ENCODE measurements at regions not wholly inside any gene's neighbourhood (a gene's known extent, or its start where the extent isn't known, plus 50 kb on each side); places are given as distances from the start of the nearest gene placed in this dataset.

DNA sequence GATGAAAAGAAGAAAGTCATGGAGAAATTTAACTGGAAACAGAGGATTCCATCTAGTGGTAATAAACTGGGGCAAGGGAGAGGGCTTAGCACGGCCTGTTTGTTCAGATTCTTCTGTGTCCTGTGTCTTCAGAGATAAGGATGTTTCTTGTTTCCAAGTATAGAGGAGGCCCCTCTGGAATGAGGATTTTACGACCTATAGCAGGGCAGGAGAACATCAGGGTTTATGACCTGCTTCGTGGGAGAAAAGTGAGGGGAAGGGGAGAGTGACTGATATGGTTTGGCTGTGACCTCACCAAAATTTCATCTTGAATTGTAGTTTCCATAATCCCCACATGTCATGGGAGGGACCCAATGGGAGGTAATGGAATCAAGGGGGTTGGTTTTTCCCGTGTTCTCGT lies 93.0 kb upstream of the LDB2 start:
- no peak for DNase-seq

DNA sequence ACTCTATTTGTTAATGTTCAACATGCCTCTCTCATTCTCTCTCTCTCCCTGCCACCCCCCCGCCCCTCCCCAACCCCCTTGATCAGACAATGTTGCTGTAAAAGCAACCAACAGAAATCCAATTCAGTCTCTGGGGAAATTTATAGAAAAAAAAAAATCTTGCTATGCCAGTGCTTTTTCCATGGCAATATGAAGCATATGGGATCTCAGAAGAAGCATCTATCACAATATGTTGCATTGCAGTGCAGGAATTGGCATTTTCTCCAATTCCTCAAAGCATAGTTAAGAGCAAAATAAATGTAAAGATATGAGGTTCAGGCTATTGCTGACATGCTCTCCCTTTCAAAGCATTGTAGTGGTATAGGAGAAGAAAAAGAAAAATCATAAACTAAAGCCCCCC lies 90.9 kb upstream of the LDB2 start:
- DNase-seq, result no peak

DNA sequence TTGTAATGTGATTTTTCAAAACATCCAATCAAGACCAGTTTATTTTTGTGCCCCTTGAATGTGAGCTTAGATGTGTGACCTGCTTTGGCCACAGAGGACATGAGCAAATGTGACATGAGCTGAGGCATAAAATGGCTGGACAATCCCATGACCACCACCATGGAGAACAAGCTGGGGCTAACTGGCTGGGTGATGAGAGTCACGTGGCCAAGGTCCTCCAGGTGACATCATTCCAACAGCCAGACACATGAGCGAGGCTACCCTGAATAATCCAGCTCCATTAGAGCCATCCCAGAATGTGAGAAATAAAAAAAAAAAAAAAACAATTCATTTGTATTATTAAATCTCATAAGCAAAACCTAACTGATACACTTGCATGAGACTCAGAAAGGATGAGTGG lies 90.4 kb upstream of the LDB2 start:
- DNase-seq, result no peak

DNA sequence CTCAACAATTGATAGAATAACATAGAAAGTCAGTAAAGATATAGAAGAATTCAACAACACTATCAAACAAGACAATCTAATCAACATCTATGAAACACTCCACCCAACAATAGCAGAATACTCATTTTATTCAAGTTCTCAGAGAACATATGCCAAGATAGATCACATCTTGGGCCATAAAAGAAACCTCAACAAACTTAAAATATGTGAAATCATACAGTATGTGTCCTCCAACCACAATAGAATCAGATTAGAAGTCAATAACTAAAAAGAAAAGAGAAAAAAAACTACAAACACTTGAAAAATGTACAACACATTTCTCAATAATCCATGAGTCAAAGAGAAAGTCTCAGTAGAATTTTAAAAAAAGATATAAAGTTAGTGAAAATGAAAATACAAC lies 78.6 kb upstream of the LDB2 start:
- no peak for DNase-seq

DNA sequence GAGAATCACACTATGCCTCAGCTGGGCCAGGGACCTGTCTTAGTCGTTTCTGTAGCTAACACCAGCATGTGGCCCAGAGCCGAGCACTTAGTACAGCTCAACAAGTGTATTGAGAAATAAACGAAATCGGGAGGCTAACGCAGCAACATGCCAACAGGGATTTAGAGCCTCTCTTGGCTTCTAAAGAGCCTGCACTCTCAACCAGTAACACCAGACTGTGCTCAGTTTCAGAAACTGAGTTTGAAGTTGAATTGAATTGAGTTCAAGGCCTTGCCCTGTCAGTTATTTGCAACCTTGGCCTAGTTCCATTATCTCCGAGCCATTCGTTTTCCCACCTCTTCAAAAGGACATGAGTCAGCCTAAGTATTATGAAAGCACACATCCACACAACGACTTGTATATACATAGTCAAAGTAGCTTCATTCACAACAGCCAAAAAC lies 71.3 kb upstream of the LDB2 start:
- DNase-seq, result no peak

DNA sequence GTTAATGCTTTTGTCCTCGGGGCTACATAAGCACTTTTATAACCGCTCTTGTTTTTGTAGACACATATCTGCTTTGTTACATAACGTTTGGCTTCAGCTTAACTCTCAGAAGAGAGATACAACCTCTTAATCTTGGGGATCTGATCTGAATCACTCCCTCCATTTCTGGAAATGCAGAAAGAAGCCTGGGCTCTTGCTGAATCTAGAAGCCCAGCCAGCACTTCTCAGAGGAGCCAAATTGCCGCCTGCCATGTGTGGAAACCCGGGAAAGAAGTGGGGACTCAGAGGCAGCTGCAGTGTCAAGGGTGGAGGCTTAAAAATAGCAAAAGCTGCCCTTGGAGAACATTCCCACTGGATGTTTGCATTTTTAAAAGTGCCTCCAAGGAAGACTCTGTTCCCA lies 69.3 kb upstream of the LDB2 start:
- DNase-seq, result no peak

DNA sequence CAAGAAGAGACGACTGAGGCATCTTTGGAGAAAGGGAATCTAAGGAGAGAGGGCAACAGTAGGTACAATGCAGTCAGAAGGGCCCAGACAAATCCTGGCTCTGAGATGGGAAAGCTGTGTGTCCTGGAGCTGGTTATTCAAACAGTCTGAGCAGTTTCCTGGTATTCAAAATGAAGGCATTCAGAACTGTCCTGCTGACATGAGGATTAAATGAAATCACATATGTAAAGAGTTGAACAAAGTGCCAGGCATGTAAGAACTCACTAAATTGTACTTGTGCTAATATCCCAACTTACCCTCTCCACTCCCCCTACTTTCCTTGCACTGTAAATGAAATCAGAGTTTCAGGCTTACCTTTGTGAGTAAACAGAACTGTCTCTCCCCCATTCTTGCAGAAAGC lies 60.9 kb upstream of the LDB2 start:
- DNase-seq, result no peak

DNA sequence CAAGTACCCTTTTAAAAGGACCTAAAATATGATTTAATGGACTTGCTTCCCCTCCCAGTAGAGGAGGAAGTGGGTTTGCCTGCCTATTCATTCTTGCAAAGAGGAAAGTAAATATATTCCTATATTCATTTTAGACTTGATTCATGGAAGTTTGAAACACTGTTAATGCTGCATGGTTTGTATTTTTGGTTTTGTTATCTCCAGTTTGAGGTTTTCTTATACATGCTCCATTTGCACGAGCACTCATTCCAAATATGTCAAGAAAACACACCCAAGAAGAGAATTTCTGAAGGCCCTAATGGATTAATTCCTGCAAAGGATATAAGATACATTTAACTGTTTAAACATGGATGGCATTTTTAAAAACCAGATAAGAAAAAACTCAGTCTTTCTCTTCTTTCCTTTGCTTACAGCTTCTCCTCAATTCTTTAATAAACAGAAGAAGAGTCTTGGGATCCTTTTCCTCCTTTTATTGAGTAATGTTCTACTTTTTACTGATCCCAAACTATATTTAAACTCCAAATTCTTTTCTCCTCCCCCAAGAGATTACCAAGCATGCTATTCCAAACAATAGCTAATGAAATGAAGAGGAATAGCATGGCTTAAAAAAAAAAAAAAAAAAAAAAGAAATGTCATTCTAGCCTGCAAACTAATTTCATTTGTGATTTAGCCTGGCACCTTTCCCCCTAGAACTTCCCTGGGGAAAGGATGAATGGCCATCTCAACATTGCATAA lies 54.6 kb upstream of the LDB2 start:
- no peak for DNase-seq

DNA sequence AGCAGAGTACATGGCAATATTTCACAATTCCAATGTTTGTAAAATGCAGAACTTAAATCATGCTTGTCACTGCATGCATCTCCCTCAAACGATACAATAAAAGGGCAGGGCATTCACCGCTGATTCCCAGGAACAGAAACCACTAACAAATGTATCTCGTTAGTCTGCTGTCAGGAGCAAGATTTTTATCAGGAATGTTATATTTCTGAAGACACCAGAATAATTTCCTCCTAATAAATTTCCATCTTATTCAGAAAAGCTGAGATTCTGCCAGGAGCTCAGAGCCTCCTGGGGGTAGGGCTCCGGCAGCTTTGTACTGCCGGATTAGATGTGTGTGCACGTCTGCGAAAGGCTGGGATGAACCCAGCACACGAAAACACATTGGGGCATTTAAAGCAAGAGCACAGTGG lies 54.0 kb upstream of the LDB2 start:
- DNase-seq, result no peak

Measured in NCI-H524 treated with DMSO at 0.1 percent for 48 hours (cell line).